ENCODE measurements at regions not wholly inside any gene's neighbourhood (a gene's known extent, or its start where the extent isn't known, plus 50 kb on each side); places are given as distances from the start of the nearest gene placed in this dataset.
"Not testable (repeated sequence)": the region's sequence is repeated elsewhere in the genome, so short reads cannot be mapped to it uniquely, and the experiment has no call there.

DNA sequence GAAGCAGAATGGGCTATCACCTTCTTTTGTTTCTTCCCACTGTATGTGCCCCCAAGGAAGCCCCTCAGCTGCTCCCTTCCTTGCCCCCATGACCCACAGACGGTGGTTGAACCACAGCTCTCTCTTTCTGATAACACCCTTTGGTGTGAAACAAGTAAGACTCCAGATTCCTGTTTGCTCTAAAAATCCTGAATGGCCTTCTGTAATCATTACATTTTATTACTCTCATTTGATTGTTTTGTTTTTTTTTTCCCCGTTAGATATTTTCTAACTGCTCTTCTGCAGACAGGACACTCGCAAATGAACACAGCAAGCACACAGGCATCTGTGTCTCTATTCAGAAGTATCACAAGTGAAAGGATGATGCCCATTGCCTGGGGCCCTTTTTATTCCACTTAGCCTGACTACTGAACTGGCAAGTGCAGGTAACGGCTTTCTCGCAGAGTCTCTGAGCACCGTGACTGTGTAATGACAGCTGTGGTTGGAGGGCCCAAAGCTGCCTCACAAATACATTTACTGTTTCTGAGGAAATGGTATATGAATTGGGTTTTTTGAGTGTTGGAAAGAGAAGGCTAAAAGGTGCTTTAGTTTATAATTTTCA, 59.3 kb downstream of the OXGR1 start:
- Histone ChIP-seq H3K36me3 (ENCODE audit: insufficient read depth, low read depth, low read length) (no peaks in the 10 kb centered on the region), H3K4me1 (ENCODE audit: insufficient read depth, low read length) (no peaks in the 10 kb centered on the region), H3K9me3 (ENCODE audit: insufficient read depth, low read depth, low read length) (no peaks in the 10 kb centered on the region), H3K9ac (ENCODE audit: low read depth, low read length) (no peak overlapping the region), H3K27me3 (ENCODE audit: insufficient read depth, low read length) (no peaks in the 10 kb centered on the region), H3K4me3 (ENCODE audit: low read length) (no peak overlapping the region), H3K27ac (ENCODE audit: low read length) (no peak overlapping the region)

DNA sequence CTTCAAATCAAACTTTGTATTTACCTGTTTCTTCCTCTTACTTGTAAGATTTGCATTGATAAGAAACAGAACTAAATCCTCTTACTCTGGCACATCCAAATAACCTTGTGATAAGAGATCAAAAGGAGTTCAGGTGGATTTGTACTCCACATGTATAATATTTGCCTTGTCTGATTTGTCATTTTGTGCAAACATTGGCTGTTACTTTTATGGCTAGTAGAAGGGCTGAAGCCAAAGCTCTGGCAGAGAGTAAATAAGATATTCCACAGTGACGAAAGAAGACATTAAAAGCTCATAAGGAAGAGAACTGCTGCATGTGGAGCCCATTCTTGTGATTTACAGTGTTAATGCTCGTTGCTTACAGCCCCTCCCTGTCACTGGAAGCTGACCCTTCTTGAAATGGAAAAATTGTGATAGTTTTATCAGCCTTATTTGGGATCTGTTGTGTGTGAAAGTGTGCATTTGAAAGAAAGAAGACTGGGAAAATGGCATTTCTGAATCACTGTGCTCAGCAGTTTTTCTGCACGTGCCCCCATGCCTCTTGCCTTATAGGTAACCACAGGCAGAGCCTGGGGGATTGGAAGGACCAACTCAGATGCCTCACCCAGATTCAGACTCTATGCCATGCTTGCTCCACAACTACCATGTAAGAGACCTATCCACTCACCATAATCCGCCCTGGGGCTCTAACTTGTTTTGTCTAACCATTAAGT, 68.2 kb downstream of the OXGR1 start:
- Histone ChIP-seq H3K4me1 (ENCODE audit: insufficient read depth, low read length) (no peaks in the 10 kb centered on the region), H3K27me3 (ENCODE audit: insufficient read depth, low read length) (no peaks in the 10 kb centered on the region), H3K36me3 (ENCODE audit: insufficient read depth, low read depth, low read length) (no peaks in the 10 kb centered on the region), H3K4me3 (ENCODE audit: low read length) (no peak overlapping the region), H3K27ac (ENCODE audit: low read length) (no peak overlapping the region), H3K9me3 (ENCODE audit: insufficient read depth, low read depth, low read length) (no peaks in the 10 kb centered on the region; the same call in 1 of the 2 replicates), H3K9ac (ENCODE audit: low read depth, low read length) (no peak overlapping the region)

DNA sequence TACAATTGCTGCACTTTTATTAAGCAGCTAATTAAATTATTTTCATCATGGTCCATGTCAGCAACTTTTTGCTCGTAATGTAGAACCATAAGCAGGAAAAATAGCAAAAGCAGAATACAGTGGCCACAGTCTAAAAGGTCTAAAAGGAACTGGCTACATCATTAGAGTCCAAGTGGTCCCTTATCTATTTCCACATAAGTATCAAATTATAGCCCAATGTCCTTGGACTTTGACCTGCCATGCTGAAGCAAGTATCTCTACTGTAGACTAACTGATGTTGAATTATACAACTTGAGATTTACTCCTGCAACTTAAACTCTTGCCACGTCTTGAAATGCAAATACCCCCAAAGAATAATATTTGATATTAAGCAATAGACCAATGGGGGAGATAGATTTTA, 68.8 kb downstream of the OXGR1 start:
- H3K9me3 ChIP-seq (ENCODE audit: insufficient read depth, low read depth, low read length) = no peaks in the 10 kb centered on the region; the same call in 1 of the 2 replicates
- H3K27ac ChIP-seq (ENCODE audit: low read length) = no peak overlapping the region
- H3K36me3 ChIP-seq (ENCODE audit: insufficient read depth, low read depth, low read length) = no peaks in the 10 kb centered on the region
- no peak overlapping the region for H3K9ac ChIP-seq (ENCODE audit: low read depth, low read length)
- H3K4me3 ChIP-seq (ENCODE audit: low read length) = no peak overlapping the region
- H3K4me1 ChIP-seq (ENCODE audit: insufficient read depth, low read length) = no peaks in the 10 kb centered on the region
- no peaks in the 10 kb centered on the region for H3K27me3 ChIP-seq (ENCODE audit: insufficient read depth, low read length)

DNA sequence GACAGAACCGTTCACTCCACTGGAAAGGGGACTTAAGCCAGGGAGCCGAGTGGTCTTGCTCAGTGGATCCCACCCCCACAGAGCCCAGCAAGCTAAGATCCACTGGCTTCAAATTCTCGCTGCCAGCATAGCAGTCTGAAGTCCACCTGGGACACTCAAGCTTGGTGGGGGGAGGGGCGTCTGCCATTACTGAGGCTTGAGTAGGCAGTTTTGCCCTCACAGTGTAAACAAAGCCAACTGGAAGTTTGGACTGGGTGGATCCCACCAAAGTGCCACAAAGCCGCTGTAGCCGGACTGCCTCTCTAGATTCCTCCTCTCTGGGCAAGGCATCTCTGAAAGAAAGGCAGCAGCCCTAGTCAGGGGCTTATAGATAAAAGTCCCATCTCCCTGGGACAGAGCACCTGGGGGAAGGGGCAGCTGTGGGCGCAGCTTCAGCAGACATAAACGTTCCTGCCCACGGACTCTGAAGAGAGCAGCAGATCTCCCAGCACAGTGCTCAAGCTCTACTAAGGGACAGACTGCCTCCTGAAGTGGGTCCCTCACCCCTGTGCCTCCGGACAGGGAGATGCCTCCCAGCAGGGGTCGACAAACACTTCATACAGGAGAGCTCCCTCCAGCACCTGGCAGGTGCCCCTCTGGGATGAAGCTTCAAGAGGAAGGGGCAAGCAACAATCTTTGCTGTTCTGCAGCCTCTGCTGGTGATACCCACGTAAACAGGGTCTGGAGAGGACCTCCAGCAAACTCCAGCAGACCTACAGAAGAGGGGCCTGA, 75.2 kb downstream of the OXGR1 start:
- not testable (repeated sequence) for H3K9me3 ChIP-seq (ENCODE audit: insufficient read depth, low read depth, low read length); H3K27me3 ChIP-seq (ENCODE audit: insufficient read depth, low read length); H3K9ac ChIP-seq (ENCODE audit: low read depth, low read length); H3K4me3 ChIP-seq (ENCODE audit: low read length); H3K36me3 ChIP-seq (ENCODE audit: insufficient read depth, low read depth, low read length); H3K27ac ChIP-seq (ENCODE audit: low read length); H3K4me1 ChIP-seq (ENCODE audit: insufficient read depth, low read length)

DNA sequence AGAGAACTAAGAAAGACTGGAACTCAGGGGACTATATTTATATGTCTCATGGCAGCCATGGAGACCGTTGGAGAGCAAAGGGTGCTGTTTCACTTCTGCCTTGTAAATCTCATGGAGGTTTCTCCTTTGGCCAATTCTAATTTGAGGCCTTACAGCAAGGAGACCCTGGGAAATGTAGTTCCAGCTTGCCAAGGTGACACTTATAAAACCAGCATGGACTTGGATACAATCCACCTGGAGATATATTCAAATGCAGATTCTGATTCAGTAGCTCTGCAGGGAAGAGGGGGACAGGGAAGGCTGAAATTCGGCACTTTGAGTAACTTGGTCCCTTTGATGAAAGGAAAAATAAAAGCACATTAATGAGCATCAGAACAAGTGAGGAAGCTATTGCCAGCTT, 90.0 kb downstream of the OXGR1 start:
- Histone ChIP-seq H3K4me3 (ENCODE audit: low read length) (no peak overlapping the region; the same call in 1 of the 2 replicates), H3K9me3 (ENCODE audit: insufficient read depth, low read depth, low read length) (no peaks in the 10 kb centered on the region), H3K4me1 (ENCODE audit: insufficient read depth, low read length) (peaks cover 10% of the 10 kb centered on the region; the same call in 1 of the 2 replicates), H3K36me3 (ENCODE audit: insufficient read depth, low read depth, low read length) (no peaks in the 10 kb centered on the region), H3K27ac (ENCODE audit: low read length) (no peak overlapping the region), H3K9ac (ENCODE audit: low read depth, low read length) (no peak overlapping the region), H3K27me3 (ENCODE audit: insufficient read depth, low read length) (no peaks in the 10 kb centered on the region)

DNA sequence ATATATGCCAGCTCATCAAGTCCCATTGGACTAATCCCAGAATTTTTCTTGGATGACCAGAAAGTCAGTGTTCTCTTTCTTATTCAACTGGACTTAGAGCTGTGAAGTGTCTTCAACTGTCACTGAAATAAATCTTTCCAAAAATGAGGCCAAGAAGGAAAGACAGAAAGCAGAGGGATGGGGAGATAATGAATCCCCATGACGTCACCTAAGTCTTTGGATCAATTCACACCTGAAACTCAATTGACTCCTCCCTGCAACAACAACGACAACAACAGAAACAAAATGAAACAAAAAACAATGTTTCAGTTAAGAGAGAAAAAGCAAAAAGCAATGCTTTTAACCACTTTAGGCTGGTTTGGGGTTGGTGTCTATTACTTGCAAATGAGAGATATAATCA, 91.2 kb downstream of the OXGR1 start:
- H3K9ac ChIP-seq (ENCODE audit: low read depth, low read length) = no peak overlapping the region
- H3K4me1 ChIP-seq (ENCODE audit: insufficient read depth, low read length) = peaks cover 20% of the 10 kb centered on the region; the same call in 1 of the 2 replicates
- no peaks in the 10 kb centered on the region for H3K36me3 ChIP-seq (ENCODE audit: insufficient read depth, low read depth, low read length)
- no peak overlapping the region for H3K4me3 ChIP-seq (ENCODE audit: low read length)
- no peak overlapping the region for H3K27ac ChIP-seq (ENCODE audit: low read length)
- H3K9me3 ChIP-seq (ENCODE audit: insufficient read depth, low read depth, low read length) = no peaks in the 10 kb centered on the region
- H3K27me3 ChIP-seq (ENCODE audit: insufficient read depth, low read length) = no peaks in the 10 kb centered on the region

DNA sequence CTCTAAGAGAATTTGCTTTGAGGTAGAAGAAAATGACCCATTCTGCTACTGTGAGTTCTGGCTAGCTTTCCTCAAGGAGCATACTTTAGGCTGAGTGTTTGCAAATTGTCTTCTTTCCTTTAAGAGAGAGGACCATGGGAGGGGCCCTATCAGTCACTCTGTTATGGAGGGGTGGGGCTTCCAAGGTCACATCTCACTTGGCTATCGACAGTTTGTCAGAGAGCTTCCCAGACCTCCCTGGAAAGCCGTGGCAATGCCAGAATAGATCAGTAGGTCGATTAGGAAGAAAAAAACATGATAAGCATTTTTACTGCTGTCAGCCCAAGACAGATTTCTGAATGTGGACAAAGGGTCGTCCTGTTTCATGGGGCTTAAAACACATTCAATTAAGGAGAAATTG, 93.3 kb downstream of the OXGR1 start:
- Histone ChIP-seq H3K27ac (ENCODE audit: low read length) (no peak overlapping the region), H3K36me3 (ENCODE audit: insufficient read depth, low read depth, low read length) (no peaks in the 10 kb centered on the region), H3K9ac (ENCODE audit: low read depth, low read length) (no peak overlapping the region), H3K4me3 (ENCODE audit: low read length) (no peak overlapping the region), H3K4me1 (ENCODE audit: insufficient read depth, low read length) (peaks cover 20% of the 10 kb centered on the region; the same call in 1 of the 2 replicates), H3K9me3 (ENCODE audit: insufficient read depth, low read depth, low read length) (no peaks in the 10 kb centered on the region), H3K27me3 (ENCODE audit: insufficient read depth, low read length) (no peaks in the 10 kb centered on the region)

DNA sequence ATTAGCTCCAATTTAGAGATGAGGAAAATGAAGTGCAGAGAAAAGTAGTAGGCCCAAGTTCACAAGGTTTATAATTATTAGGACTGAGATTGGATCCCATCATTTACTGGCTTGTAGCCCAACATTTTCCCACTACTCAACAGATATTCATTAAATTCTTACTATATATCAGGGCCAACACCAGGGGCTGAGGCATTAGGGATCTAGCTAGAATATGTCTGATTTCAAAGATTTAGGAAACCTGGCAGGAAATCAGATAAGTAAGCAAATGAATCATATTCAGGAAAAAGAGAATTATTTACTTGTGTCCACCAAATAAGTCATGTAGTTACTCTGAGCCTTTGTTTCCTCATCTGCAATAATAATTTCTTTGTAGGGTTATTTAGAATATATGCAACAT, 94.3 kb downstream of the OXGR1 start:
- Histone ChIP-seq H3K9ac (ENCODE audit: low read depth, low read length) (no peak overlapping the region), H3K27ac (ENCODE audit: low read length) (no peak overlapping the region), H3K9me3 (ENCODE audit: insufficient read depth, low read depth, low read length) (no peaks in the 10 kb centered on the region), H3K36me3 (ENCODE audit: insufficient read depth, low read depth, low read length) (no peaks in the 10 kb centered on the region), H3K4me3 (ENCODE audit: low read length) (no peak overlapping the region), H3K27me3 (ENCODE audit: insufficient read depth, low read length) (no peaks in the 10 kb centered on the region), H3K4me1 (ENCODE audit: insufficient read depth, low read length) (peaks cover 20% of the 10 kb centered on the region; the same call in 1 of the 2 replicates)

DNA sequence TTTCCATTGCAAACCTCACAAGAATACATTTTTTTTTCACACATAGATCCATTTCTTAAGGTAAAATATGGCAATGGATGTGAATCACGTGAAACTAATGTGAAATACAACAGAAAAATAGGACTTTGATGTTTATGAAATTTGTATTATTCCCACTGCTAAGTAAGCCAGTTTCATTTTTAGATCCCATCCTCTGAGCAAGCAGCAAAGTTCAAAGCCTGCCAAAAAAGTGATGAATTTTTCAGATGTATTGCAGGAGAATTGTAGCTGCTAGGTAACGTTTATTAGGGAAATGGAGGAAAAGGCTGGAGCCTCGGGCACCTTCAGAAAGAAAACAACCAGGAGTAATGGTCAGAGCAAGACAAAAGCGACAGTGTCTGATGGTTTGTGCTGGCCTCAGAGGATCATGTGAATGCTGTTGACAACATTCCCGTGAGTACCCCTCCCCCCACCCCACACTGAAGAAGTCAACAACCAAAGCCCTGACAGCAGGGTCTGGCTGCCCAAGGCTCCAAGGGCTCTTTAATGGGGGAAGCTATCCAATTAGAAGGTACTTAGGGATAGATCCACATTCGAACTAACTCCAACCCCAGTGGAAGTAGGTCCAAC, 95.5 kb downstream of the OXGR1 start:
- no peaks in the 10 kb centered on the region for H3K9me3 ChIP-seq (ENCODE audit: insufficient read depth, low read depth, low read length)
- H3K27ac ChIP-seq (ENCODE audit: low read length) = no peak overlapping the region
- H3K4me3 ChIP-seq (ENCODE audit: low read length) = no peak overlapping the region
- H3K9ac ChIP-seq (ENCODE audit: low read depth, low read length) = peak overlapping the region; percentile 7; the same call in 1 of the 2 replicates
- no peaks in the 10 kb centered on the region for H3K36me3 ChIP-seq (ENCODE audit: insufficient read depth, low read depth, low read length)
- no peaks in the 10 kb centered on the region for H3K27me3 ChIP-seq (ENCODE audit: insufficient read depth, low read length)
- peaks cover 14% of the 10 kb centered on the region; the same call in 1 of the 2 replicates for H3K4me1 ChIP-seq (ENCODE audit: insufficient read depth, low read length)

DNA sequence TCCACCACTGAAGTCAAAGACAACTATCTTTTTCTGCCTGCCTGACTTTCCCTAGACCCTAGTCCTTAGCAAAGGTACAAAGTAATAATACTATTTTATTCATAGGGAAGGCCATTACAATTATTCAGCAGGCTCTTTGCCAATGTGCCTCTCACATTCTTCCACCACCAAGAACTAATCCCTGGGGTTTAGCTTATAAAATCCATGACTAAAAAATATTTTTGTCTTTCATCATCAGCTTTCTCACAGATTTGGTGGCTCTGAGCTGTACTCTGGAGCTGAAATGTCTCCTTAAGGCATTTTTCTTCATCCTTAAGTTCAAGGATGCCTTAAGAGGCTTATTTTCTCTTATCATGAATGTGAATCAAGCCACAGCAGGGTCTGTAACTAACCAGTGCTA, 96.1 kb downstream of the OXGR1 start:
- H3K27me3 ChIP-seq (ENCODE audit: insufficient read depth, low read length) = no peaks in the 10 kb centered on the region
- H3K9me3 ChIP-seq (ENCODE audit: insufficient read depth, low read depth, low read length) = no peaks in the 10 kb centered on the region
- peaks cover 14% of the 10 kb centered on the region; the same call in 1 of the 2 replicates for H3K4me1 ChIP-seq (ENCODE audit: insufficient read depth, low read length)
- H3K9ac ChIP-seq (ENCODE audit: low read depth, low read length) = peak overlapping the region; percentile 7; the same call in 1 of the 2 replicates
- H3K36me3 ChIP-seq (ENCODE audit: insufficient read depth, low read depth, low read length) = no peaks in the 10 kb centered on the region
- H3K27ac ChIP-seq (ENCODE audit: low read length) = no peak overlapping the region
- H3K4me3 ChIP-seq (ENCODE audit: low read length) = no peak overlapping the region

Data from iPS-20b (cell line).